Upper lobe of left lung (tissue), 4 donors: ENCODE measurements at regions not wholly inside any gene's neighbourhood (a gene's known extent, or its start where the extent isn't known, plus 50 kb on each side); places are given as distances from the start of the nearest gene placed in this dataset.

Experiments
- POLR2A ChIP-seq, 4 donors: fragments of 450-650 bp; IDR thresholded peaks; one replicate each; pipeline ENCODE4 v1.5.1; 2016 to 2017; ENCODE audit warnings: antibody characterized with exemption in 4 of 4, mild to moderate bottlenecking in 2 of 4
- POLR2AphosphoS5 ChIP-seq, 2 donors: sonication (generic); formaldehyde crosslinking; IDR thresholded peaks; one replicate each; pipeline ENCODE4 v1.5.1; 2017; ENCODE audit warnings: antibody characterized with exemption in 2 of 2
- TF ChIP-seq, protein P1 (sequence below), 6 experiments: fragments of 450-650 bp in 4 of 6; fragments of 200-600 bp in 2 of 6; sonication (generic) in 2 of 6; IDR thresholded peaks; one replicate each; pipeline ENCODE4 v1.5.1; 2016 to 2019; ENCODE audit warnings: antibody characterized with exemption in 6 of 6

DNA sequence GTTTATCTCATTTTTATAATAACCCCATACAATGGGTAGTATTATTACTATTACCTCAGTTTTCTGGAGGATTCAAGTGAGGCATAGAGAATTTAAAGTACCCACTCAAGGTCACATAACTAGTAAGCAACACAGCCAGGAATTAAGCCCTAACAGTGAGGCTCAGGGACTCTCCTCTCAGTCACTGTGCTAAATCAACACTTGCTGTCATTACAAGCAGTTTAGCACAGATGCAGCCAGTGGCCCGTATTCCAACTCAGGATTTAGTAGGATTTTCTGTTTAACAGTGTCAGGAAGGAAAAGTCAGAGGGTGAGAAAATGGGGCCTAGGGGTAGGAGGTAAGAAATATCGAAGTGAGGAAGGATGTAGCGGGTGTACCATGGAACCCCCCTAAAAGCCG is 536.9 kb downstream of the TMEM114 start:
- TF ChIP-seq POLR2A (IDR thresholded peaks at IDR 0.05) (no peak), POLR2AphosphoS5 (IDR thresholded peaks at IDR 0.05) (no peak)
- TF ChIP-seq, protein P1, sequence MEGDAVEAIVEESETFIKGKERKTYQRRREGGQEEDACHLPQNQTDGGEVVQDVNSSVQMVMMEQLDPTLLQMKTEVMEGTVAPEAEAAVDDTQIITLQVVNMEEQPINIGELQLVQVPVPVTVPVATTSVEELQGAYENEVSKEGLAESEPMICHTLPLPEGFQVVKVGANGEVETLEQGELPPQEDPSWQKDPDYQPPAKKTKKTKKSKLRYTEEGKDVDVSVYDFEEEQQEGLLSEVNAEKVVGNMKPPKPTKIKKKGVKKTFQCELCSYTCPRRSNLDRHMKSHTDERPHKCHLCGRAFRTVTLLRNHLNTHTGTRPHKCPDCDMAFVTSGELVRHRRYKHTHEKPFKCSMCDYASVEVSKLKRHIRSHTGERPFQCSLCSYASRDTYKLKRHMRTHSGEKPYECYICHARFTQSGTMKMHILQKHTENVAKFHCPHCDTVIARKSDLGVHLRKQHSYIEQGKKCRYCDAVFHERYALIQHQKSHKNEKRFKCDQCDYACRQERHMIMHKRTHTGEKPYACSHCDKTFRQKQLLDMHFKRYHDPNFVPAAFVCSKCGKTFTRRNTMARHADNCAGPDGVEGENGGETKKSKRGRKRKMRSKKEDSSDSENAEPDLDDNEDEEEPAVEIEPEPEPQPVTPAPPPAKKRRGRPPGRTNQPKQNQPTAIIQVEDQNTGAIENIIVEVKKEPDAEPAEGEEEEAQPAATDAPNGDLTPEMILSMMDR (IDR thresholded peaks at IDR 0.05): no peak
